ENCODE measurements at regions not wholly inside any gene's neighbourhood (a gene's known extent, or its start where the extent isn't known, plus 50 kb on each side); places are given as distances from the start of the nearest gene placed in this dataset.

- Mint-ChIP-seq H3K4me1 (ENCODE audit: low read depth, unreplicated experiment) (no peaks in the 10 kb centered on the region), H3K27me3 (ENCODE audit: insufficient read depth, unreplicated experiment) (peaks cover 14% of the 10 kb centered on the region), H3K4me3 (ENCODE audit: unreplicated experiment) (no peak overlapping the region), H3K9me3 (ENCODE audit: unreplicated experiment) (no peaks in the 10 kb centered on the region), H3K27ac (ENCODE audit: unreplicated experiment) (no peak overlapping the region), H3K36me3 (ENCODE audit: insufficient read depth, unreplicated experiment) (no peaks in the 10 kb centered on the region)
- TF ChIP-seq CTCF (IDR thresholded peaks at IDR 0.05; ENCODE audit: insufficient read depth in 1 of 2, low read depth in 1 of 2, low read length in 1 of 2, severe bottlenecking in 1 of 2, unreplicated experiment in 1 of 2): no peak
- intact Hi-C loops (cut with micrococcal nuclease; ENCODE audit: unreplicated experiment): loop anchor here (10.0 kb wide), 1 partner anchor 198 kb away; no protein-coding TSS in a partner anchor
- no TSS peak for BruUV-seq (replicated peaks)
- no peaks in the 10 kb centered on the region for H3K9me3 ChIP-seq
- ChIA-PET CTCF (no interaction called here), POLR2A (no interaction called here)
- no peak for DNase-seq
- H3K4me3 ChIP-seq (ENCODE audit: low read depth, low read length): no peak overlapping the region
- H3K4me1 ChIP-seq: no peaks in the 10 kb centered on the region
- H3K36me3 ChIP-seq (ENCODE audit: control insufficient read depth, insufficient read depth, low read length): no peaks in the 10 kb centered on the region
- no peaks in the 10 kb centered on the region for H3K27me3 ChIP-seq (replicated peaks; ENCODE audit: control insufficient read depth, insufficient read depth, low read length)
These were observed 312.9 kb downstream of the DEPDC1B start for GRCh38 chr5:60387051-60387440.

GRCh38 chr5:60386436-60387050 is 313.4 kb downstream of the DEPDC1B start:
- Mint-ChIP-seq H3K4me3 (ENCODE audit: unreplicated experiment) (no peak overlapping the region), H3K9me3 (ENCODE audit: unreplicated experiment) (no peaks in the 10 kb centered on the region), H3K27ac (ENCODE audit: unreplicated experiment) (no peak overlapping the region), H3K4me1 (ENCODE audit: low read depth, unreplicated experiment) (no peaks in the 10 kb centered on the region), H3K36me3 (ENCODE audit: insufficient read depth, unreplicated experiment) (no peaks in the 10 kb centered on the region), H3K27me3 (ENCODE audit: insufficient read depth, unreplicated experiment) (peaks cover 17% of the 10 kb centered on the region)
- ChIA-PET POLR2A (no interaction called here), CTCF (no interaction called here)
- BruUV-seq (replicated peaks): no TSS peak
- no peaks in the 10 kb centered on the region for H3K27me3 ChIP-seq (replicated peaks; ENCODE audit: control insufficient read depth, insufficient read depth, low read length)
- no peak for TF ChIP-seq CTCF (IDR thresholded peaks at IDR 0.05; ENCODE audit: insufficient read depth in 1 of 2, low read depth in 1 of 2, low read length in 1 of 2, severe bottlenecking in 1 of 2, unreplicated experiment in 1 of 2)
- intact Hi-C loops (cut with micrococcal nuclease; ENCODE audit: unreplicated experiment): loop anchor here (10.0 kb wide), 1 partner anchor 198 kb away; no protein-coding TSS in a partner anchor
- no peak for DNase-seq
- no peaks in the 10 kb centered on the region for H3K36me3 ChIP-seq (ENCODE audit: control insufficient read depth, insufficient read depth, low read length)
- no peaks in the 10 kb centered on the region for H3K4me1 ChIP-seq
- H3K9me3 ChIP-seq: no peaks in the 10 kb centered on the region
- no peak overlapping the region for H3K4me3 ChIP-seq (ENCODE audit: low read depth, low read length)

- intact Hi-C loops (cut with micrococcal nuclease; ENCODE audit: unreplicated experiment): loop anchor here (1.0 to 10.0 kb wide), 3 partner anchors 87 to 570 kb away; no protein-coding TSS in a partner anchor
- BruUV-seq (replicated peaks): no TSS peak
- H3K27ac Mint-ChIP-seq (ENCODE audit: unreplicated experiment): no peak overlapping the region
- H3K36me3 Mint-ChIP-seq (ENCODE audit: insufficient read depth, unreplicated experiment): no peaks in the 10 kb centered on the region
- H3K36me3 ChIP-seq (ENCODE audit: control insufficient read depth, insufficient read depth, low read length): no peaks in the 10 kb centered on the region
- peak; percentile 39 for TF ChIP-seq CTCF (IDR thresholded peaks at IDR 0.05; ENCODE audit: insufficient read depth in 1 of 2, low read depth in 1 of 2, low read length in 1 of 2, severe bottlenecking in 1 of 2, unreplicated experiment in 1 of 2)
- POLR2A ChIA-PET: no interaction called here
- H3K4me3 ChIP-seq (ENCODE audit: low read depth, low read length): no peak overlapping the region
- no peaks in the 10 kb centered on the region for H3K4me1 Mint-ChIP-seq (ENCODE audit: low read depth, unreplicated experiment)
- peak in 1 of 2 experiments; percentile 18 for DNase-seq
- no peaks in the 10 kb centered on the region for H3K9me3 ChIP-seq
- H3K4me3 Mint-ChIP-seq (ENCODE audit: unreplicated experiment): no peak overlapping the region
- CTCF ChIA-PET: no interaction called here
- no peaks in the 10 kb centered on the region for H3K27me3 ChIP-seq (replicated peaks; ENCODE audit: control insufficient read depth, insufficient read depth, low read length)
- no peaks in the 10 kb centered on the region for H3K9me3 Mint-ChIP-seq (ENCODE audit: unreplicated experiment)
- peaks cover 12% of the 10 kb centered on the region for H3K27me3 Mint-ChIP-seq (ENCODE audit: insufficient read depth, unreplicated experiment)
- no peaks in the 10 kb centered on the region for H3K4me1 ChIP-seq
These were observed 317.2 kb downstream of the DEPDC1B start for GRCh38 chr5:60382716-60383115.
